WERI-Rb-1 (cell line): ENCODE measurements at regions not wholly inside any gene's neighbourhood (a gene's known extent, or its start where the extent isn't known, plus 50 kb on each side); places are given as distances from the start of the nearest gene placed in this dataset.

ENCODE experiments used
- DNase-seq: peaks from one replicate; pipeline ENCODE4 v3.0.0-alpha.2; 2020
- H3K27ac ChIP-seq: fragments of 250-450 bp; sonication (Bioruptor Pico); 2 replicates; pipeline ENCODE4 v1.5.1; 2020; ENCODE audit warnings: mild to moderate bottlenecking, moderate library complexity
- H3K27me3 ChIP-seq: fragments of 250-450 bp; sonication (Bioruptor Pico); 2 replicates; pipeline ENCODE4 v1.5.1; 2021; ENCODE audit warnings: mild to moderate bottlenecking, low read depth, moderate library complexity; ENCODE audit not compliant: insufficient read depth, severe bottlenecking
- H3K36me3 ChIP-seq: fragments of 250-450 bp; sonication (Bioruptor Pico); 2 replicates; pipeline ENCODE4 v1.5.1; 2020; ENCODE audit warnings: mild to moderate bottlenecking, moderate library complexity
- H3K4me3 ChIP-seq: 2 replicates; pipeline ENCODE4 v1.5.1; 2011; ENCODE audit warnings: low read depth, mild to moderate bottlenecking, control low read depth, low read length
- H3K9me3 ChIP-seq: fragments of 250-450 bp; sonication (Bioruptor Pico); 2 replicates; pipeline ENCODE4 v1.5.1; 2021; ENCODE audit warnings: mild to moderate bottlenecking, moderate library complexity; ENCODE audit not compliant: severe bottlenecking
- CTCF ChIP-seq: IDR thresholded peaks from 2 replicates; pipeline ENCODE4 v1.5.1; 2011; ENCODE audit warnings: low read depth, mild to moderate bottlenecking, control low read depth, inconsistent platforms, low read length

DNA sequence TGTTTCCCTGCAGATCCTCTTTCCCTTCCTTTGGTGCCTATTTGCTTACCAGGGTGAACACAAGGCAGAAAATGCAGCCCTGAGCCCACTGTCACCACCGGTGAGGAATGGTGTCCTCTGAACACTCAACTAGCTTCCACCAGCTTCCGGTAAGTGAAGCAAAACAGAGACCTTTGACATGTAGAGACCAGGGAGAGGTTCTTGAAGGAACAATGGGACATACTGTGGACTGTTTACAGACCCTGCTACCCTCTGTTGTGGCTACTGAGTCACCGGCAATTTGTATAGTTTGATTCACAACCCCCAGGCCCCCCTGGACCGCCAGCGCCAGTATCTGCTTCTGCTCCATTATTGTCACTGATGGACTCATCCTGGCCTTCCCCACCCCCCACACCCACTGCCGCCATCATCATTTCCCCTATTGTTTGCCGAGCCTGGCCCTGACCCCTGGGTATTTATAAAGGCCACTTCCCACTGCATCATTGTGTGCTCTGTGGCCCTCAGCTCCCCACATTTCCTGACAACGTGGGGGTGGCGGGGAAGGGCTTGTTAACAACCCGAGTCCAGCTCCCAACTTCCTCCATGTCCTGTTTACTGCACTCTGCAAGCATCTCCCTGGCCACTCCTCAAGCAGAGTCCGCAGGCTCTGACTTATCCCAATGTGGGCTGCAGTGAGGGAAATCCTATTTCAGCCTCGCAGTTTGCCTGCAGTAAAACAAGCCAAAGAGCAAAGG, 252.9 kb downstream of the ETS1 start:
- Histone ChIP-seq H3K27me3 (no peaks in the 10 kb centered on the region), H3K9me3 (no peaks in the 10 kb centered on the region), H3K4me3 (no peak overlapping the region), H3K36me3 (no peaks in the 10 kb centered on the region), H3K27ac (no peak overlapping the region)
- no peak for TF ChIP-seq CTCF
- no peak for DNase-seq

- no peak for DNase-seq
- no peak for TF ChIP-seq CTCF
- Histone ChIP-seq H3K27me3 (no peaks in the 10 kb centered on the region), H3K4me3 (no peak overlapping the region), H3K9me3 (no peaks in the 10 kb centered on the region), H3K27ac (no peak overlapping the region), H3K36me3 (no peaks in the 10 kb centered on the region)
Measured at GRCh38 chr11:128331317-128331716, 256.0 kb downstream of the ETS1 start.

GRCh38 chr11:128330203-128330602, 257.2 kb downstream of the ETS1 start:
- H3K4me3 ChIP-seq, result no peak overlapping the region
- H3K36me3 ChIP-seq, result no peaks in the 10 kb centered on the region
- H3K9me3 ChIP-seq, result no peaks in the 10 kb centered on the region
- no peak for DNase-seq
- no peaks in the 10 kb centered on the region for H3K27me3 ChIP-seq
- no peak overlapping the region for H3K27ac ChIP-seq
- TF ChIP-seq CTCF, result no peak

GRCh38 chr11:128328955-128329551, 258.3 kb downstream of the ETS1 start:
- DNase-seq, result no peak
- TF ChIP-seq CTCF, result no peak
- H3K4me3 ChIP-seq, result no peak overlapping the region
- H3K27me3 ChIP-seq, result no peaks in the 10 kb centered on the region
- no peak overlapping the region for H3K27ac ChIP-seq
- no peaks in the 10 kb centered on the region for H3K36me3 ChIP-seq
- no peaks in the 10 kb centered on the region for H3K9me3 ChIP-seq

DNA sequence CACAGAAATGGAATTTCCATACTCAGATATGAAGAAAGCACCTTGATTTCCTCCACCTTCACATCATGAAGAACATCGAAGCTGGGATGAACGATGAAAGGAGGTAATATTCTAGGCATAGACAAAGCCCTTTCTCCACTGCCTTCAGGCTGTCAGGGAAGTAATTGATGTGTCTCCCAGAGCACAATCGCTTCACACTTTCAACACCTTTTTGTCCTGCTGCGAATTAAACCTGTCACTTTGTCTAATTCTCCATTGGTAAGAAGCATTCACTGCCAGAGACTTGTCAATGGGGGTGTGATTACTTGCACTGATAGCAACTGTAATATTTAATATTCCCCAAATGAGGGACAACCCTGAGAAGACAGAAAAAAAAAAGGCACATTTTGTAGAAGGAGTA, 260.1 kb downstream of the ETS1 start:
- Histone ChIP-seq H3K36me3 (no peaks in the 10 kb centered on the region), H3K4me3 (no peak overlapping the region), H3K27ac (no peak overlapping the region), H3K27me3 (no peaks in the 10 kb centered on the region), H3K9me3 (no peaks in the 10 kb centered on the region)
- DNase-seq, result no peak
- no peak for TF ChIP-seq CTCF
